GM18526 (cell line): ENCODE measurements at regions not wholly inside any gene's neighbourhood (a gene's known extent, or its start where the extent isn't known, plus 50 kb on each side); places are given as distances from the start of the nearest gene placed in this dataset.

Experiments used
- POLR2A ChIP-seq: IDR thresholded peaks from 3 replicates; pipeline ENCODE4 v1.6.1; 2011; ENCODE audit not compliant: insufficient read length; ENCODE audit errors: extremely low read depth

DNA sequence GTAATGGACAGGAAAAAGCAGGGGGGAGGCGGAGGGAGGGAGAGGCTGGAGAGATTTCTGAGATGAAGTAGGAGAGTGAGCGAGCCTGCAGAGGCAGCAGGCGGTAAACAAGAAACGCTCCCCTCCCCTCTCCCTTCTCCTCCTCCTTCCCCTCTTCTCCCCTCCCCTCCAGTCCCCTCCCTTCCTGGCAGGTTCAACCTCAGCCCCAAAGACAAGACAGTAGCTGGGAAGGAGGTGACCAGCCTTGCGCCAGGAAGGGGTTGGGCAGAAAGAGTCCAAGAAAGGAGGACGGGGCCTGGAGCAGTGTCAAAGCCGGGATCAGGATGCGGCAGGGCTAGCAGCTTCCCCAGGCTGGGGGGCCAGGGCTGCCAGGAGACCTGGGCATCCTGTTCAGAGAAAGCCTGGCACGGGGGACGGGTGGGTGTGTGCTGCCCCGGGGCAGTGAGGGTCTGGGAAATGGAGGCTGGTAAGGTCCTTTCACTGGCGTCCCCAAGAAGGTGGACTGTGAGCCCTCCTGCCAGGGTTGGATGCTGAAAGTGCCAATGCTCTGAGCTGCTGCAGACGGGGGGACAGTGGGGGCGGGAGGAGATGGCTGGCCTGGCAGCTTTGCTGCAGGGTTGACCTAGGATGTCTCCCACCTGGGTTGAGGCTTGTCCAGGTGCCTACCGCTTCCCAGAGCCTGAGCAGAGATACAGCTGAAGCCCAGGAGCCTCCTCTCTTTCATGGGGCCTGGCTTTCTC is 261.6 kb upstream of the TNRC6C start:
- no peak for TF ChIP-seq POLR2A

- TF ChIP-seq POLR2A: no peak
Observed at GRCh38 chr17:77697480-77698400, 260.8 kb upstream of the TNRC6C start.

DNA sequence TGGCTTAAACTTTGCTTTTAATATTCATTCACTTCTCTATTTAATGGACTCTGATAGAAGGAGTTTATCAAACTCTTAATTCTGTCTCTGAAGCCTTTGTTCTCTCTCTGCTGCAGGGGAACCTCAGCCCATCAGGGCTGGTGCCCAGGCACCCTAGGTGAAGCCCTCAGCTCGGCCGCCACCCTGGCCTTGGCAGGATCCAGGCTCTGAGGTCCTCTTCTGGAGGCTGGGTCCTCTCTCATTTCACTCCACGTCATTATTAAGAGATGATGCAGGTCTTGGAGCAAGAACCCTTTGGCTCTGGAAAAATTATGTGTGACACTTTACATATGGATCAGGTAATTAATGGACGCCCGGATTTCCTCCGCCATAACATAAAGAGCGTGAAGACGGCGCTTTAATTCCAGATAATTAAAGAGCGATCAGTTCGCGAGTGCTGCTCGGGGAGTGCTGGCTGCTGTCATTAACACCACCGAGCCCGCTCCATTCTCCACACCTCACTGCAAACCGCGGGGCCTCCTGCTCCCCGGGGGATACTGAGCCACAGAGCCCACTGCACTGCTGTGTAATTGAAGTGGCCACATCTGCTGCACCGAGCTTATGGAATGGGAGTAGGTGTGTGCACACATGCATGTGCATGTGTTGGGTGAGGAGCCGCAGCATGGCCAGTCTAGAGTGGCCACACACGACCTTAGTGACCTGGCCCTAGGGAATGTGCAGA is 259.4 kb upstream of the TNRC6C start:
- no peak for TF ChIP-seq POLR2A

GRCh38 chr17:77700165-77700881 is 258.2 kb upstream of the TNRC6C start:
- no peak for TF ChIP-seq POLR2A

DNA sequence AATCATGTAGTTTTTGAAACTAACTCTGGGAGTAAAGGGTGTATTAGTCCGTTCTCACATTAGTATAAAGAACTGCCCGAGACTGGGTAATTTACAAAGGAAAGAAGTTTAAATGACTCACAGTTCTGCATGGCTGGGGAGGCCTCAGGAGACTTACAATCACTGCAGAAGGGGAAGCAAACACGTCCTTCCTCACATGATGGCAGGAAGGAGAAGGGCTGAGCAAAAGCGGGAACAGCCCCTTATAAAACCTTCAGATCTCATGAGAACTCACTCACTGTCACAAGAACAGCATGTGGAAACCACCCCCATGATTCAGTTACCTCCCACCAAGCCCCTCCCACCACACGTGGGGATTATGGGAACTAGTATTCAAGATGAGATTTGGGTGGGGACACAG is 256.5 kb upstream of the TNRC6C start:
- no peak for TF ChIP-seq POLR2A

GRCh38 chr17:77704048-77704815 is 254.3 kb upstream of the TNRC6C start:
- no peak for TF ChIP-seq POLR2A

GRCh38 chr17:77706938-77707337 is 251.6 kb upstream of the TNRC6C start:
- TF ChIP-seq POLR2A: no peak

DNA sequence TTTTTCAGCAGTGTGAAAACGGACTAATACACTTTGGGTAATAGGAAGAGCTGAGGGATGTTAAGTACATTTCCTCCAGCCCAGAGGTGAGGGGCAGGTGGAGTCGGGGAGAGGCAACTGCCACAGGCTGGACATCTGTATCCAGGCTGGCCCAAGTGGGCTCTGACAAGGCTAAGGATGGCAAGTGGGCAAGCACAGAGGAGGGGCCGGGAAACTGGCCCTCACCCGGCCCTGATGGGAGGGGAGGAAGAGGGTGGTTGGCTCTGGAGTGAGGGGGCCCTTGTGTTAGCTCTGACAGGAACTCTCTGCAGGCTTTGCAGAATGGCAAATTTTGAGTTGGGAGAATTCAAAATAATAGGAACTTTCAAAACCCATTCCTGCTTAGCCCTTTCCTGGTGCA is 251.0 kb upstream of the TNRC6C start:
- no peak for TF ChIP-seq POLR2A

- no peak for TF ChIP-seq POLR2A
Observed at GRCh38 chr17:77708049-77708448, 250.5 kb upstream of the TNRC6C start.

- TF ChIP-seq POLR2A: no peak
Observed at GRCh38 chr17:77708936-77709335, 249.6 kb upstream of the TNRC6C start.

DNA sequence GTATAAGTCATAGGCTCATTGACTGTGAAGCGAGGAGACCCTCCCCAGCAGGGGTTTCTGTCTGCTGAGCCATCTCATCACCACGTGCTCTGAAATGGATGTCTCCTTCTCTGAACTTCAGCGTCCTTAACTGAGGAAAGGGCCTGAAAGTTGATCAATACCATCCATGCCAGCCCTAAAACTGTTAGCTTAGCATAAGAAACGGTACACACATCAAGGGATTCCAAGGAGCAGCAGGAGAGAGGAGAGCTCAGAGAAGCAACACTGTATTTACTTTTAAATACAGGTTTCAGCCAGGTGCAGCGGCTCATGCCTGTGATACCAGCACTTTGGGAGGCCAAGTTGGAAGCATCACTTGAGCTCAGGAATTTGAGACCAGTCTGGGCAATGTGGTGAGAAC is 248.9 kb upstream of the TNRC6C start:
- no peak for TF ChIP-seq POLR2A

- no peak for TF ChIP-seq POLR2A
Observed at GRCh38 chr17:77712578-77712977, 245.9 kb upstream of the TNRC6C start.

DNA sequence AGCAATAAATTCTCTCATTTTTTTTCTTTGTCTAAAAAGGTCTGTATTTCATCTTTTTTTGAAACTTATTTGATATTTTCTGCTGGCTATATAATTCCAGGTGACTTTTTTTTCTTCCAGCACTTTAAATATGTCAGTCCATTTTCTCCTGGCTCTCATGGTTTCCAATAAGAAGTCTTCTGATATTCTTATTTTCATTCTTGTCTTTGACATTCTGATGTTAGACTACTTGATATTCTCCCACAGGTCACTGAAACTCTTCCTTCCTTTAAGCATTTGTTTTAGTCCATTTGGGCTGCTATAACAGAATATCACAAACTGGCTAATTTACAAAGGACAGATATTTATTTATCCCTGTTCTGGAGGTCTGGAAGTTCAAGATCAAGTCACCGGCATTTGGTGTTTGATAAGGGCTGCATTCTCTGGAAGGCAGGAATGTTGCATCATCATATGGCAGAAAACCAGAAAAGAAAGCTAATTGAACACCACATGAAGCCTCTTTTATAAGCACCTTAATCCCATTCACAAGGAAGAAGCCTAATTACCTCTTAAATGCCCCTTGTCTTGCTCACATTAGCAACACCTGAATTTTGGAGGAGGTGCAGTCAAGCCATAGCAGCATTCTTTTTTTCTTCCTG is 242.1 kb upstream of the TNRC6C start:
- no peak for TF ChIP-seq POLR2A
